Ureter (tissue), 1 donor: ENCODE measurements at regions not wholly inside any gene's neighbourhood (a gene's known extent, or its start where the extent isn't known, plus 50 kb on each side); places are given as distances from the start of the nearest gene placed in this dataset.

Experiments
- DNase-seq: peaks from one replicate; pipeline ENCODE4 v3.0.0-alpha.2; 2020; ENCODE audit warnings: low spot score
- donor health status: DM: yes; HTN: yes; CAD: no.

DNA sequence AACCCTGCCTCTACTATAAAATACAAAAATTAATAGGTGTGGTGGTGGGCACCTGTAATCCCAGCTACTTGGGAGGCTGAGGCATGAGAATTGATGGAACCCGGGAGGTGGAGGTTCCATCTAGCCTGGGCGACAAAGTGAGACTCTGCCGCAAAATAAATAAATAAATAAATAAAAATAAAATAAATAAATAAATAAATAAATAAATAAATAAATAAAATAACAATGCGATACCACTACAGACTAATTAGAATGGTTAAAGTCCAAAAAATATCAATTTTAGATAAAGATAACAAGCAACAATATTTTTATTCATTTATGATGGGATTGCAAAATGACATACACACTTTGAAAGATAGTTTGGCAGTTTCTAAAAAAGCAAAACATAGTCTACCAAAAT is 1131.5 kb downstream of the SI start:
- no peak for DNase-seq

GRCh38 chr3:163943664-163944063 is 1134.6 kb downstream of the SI start:
- no peak for DNase-seq

GRCh38 chr3:163939926-163940325 is 1138.4 kb downstream of the SI start:
- DNase-seq: no peak

GRCh38 chr3:163936543-163936942 is 1141.8 kb downstream of the SI start:
- DNase-seq: no peak

DNA sequence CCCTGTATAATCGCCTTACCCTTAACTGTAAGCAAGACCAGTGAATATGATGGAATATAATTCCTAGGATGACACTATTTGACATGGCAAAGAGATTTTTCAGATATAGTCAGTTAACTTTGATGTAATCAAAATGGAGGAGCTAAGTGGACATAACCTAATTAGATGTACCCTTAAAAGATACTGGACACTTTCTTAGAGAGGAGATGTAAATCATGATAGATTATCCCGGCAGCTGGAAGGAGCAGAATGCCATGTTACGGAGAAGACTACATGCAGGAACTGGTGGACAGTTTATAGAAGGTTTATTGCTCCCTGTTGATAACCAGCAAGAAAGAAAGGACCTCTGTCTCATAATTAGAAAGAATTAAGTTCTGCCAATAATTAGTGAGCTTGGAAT is 1142.9 kb downstream of the SI start:
- DNase-seq: no peak

DNA sequence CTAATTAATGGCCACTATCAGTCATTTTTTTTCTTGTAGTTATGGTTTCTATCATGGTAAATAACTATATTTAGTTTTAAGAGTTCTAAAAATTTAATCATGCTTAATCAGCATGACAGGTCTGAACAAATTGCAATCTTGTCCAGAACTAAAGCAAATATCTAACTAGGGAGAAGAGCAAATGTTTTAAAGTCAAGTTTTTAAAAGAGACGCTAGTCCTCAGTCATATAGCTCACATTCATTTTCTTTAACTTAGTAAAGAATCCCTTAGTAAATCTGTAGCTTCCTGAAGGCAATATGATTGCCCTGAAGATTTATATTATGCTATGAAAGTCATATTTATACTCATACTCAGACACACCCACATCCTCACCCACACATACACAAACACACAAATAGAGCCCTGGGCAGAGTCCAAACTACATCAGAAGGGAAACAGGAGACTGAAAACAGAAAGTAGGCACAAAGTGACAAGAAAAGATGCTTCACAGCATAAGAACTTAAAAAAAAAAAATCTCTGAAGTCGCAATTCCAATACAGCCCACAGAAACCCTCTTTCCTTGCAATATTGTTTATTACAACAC is 1149.1 kb downstream of the SI start:
- no peak for DNase-seq

DNA sequence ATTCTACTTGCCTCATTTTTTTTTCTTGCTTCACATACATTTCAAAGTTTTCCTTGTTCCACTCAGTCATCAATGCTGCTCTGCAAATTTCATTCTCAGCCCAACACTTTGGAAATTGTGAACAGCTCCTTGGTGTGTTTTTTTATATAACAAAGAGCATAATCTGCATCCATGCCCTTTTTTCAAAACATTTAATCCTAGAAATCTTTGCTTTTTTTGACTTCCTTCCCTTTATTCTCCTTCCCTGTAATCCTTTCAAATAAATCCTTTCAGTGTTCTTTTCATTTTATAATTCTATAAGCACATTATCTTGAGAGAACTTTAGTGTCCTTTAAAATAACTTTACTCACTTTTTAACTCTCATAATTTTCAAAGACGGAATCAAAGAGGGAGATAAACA is 1150.8 kb downstream of the SI start:
- DNase-seq: no peak

GRCh38 chr3:163924600-163924999 is 1153.7 kb downstream of the SI start:
- no peak for DNase-seq

- no peak for DNase-seq
These were observed 1159.1 kb downstream of the SI start for GRCh38 chr3:163919154-163919553.

- DNase-seq: no peak
These were observed 1161.4 kb downstream of the SI start for GRCh38 chr3:163916596-163917560.

DNA sequence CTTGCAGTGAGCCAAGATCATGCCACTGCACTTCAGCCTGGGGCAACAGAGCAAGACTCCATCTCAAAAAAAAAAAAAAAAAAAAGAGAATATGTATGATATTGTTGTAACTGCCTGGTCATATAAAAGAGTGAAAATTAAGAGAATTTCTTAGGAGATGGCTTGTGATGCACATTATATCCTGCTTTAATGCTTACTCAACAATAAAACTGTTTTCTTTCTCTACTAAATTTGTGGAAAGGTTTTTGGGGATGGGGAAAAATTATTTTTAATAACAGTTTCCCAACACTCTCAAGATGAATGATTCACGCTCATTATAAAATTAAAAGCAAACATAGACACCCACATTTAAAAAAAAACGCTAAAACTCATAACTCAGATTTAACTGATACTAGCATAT is 1163.0 kb downstream of the SI start:
- DNase-seq: no peak

DNA sequence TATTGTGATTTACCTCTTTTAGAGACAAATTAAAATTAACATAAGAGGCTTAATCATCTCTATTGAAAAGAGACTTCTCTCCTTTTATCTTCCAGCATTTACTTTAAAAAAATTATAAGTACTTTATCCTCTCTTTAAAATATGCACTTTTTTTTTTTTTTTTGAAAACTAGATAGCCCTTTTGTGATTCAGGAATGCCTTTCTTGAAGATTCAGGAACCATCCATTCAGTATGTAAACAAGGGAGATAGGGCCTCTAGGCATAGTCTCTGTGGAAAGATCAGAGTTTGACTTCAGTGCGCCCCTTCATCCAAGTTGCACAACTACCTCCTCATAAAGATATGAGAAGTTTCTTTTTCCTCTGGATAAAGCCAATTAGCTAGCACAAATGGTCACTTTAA is 1163.7 kb downstream of the SI start:
- DNase-seq: no peak

- DNase-seq: no peak
These were observed 1186.5 kb downstream of the SI start for GRCh38 chr3:163891771-163892170.

GRCh38 chr3:163890661-163891060 is 1187.6 kb downstream of the SI start:
- DNase-seq: no peak

DNA sequence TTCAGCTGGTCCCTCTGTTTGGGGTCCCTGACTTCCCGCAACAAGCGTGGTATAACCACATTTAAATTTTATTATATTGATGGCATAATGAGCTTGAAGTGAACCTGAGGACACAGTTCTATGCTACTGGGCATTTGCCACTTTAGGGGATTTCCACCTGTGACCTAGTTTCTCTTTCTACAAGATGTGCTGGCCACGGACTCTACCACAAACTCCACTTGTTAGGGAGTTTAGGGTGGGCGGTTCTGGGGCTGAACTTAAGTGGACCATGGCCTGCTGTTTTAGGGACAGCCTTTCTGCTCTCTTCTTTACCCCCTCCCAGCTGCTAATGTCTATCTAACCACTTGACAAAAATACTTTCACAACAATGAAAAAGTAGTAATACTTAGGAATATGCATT is 1199.1 kb downstream of the SI start:
- DNase-seq: no peak

GRCh38 chr3:163878396-163878795 is 1199.9 kb downstream of the SI start:
- DNase-seq: no peak

- DNase-seq: no peak
These were observed 1200.5 kb downstream of the SI start for GRCh38 chr3:163877805-163878204.

DNA sequence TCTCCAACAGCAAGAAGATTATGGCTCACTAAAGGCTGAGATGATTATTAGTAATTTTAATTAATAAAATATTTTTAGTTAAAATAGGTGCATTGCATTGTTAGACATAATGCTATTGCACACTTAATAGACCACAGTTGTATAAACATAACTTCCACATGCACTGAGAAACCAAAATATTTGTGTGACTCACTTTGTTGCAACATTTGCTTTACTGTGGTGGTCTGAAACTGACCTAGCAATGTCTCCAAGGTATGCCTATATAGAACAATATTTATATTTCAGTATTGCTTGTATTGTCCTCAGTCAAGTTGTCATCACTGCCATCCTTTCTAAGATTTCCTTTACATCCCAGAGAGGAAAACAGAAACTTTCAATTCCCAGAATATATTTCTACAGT is 1215.2 kb downstream of the SI start:
- DNase-seq: no peak

- no peak for DNase-seq
These were observed 1226.1 kb downstream of the SI start for GRCh38 chr3:163852233-163852632.

- DNase-seq: no peak
These were observed 1239.5 kb downstream of the SI start for GRCh38 chr3:163838769-163839168.

- DNase-seq: no peak
These were observed 1245.7 kb downstream of the SI start for GRCh38 chr3:163832547-163832946.

- DNase-seq: no peak
These were observed 1256.5 kb downstream of the SI start for GRCh38 chr3:163821841-163822240.

GRCh38 chr3:163817015-163817414 is 1261.3 kb downstream of the SI start:
- DNase-seq: no peak
